Left cardiac atrium (tissue), 4 donors: ENCODE measurements at regions not wholly inside any gene's neighbourhood (a gene's known extent, or its start where the extent isn't known, plus 50 kb on each side); places are given as distances from the start of the nearest gene placed in this dataset.

Experiments
- ATAC-seq, 2 donors: fragments of 200-7000 bp; cut with Tn5 transposase; one replicate each; pipeline ENCODE4 v1.9.1; 2020; ENCODE audit warnings: mild to moderate bottlenecking in 2 of 2, moderate library complexity in 2 of 2
- DNase-seq: peaks from one replicate; pipeline ENCODE4 v3.0.0-alpha.2; 2020
- intact Hi-C, 2 donors: fragments of 100-400 bp; cut with DNase I; formaldehyde crosslinking; loops; one replicate each; pipeline versions ENCODE4 v1.14.1 to v1.15.1; 2022 to 2023
- donor health status: DM: no; HTN: yes; CAD: no.
- donor health status: DM: no; HTN: yes; CAD: no; lungs with severe emphysema.
- donor health status: DM: yes; HTN: yes; CAD: no.
- donor health status: Dilated cardiomyopathy.

DNA sequence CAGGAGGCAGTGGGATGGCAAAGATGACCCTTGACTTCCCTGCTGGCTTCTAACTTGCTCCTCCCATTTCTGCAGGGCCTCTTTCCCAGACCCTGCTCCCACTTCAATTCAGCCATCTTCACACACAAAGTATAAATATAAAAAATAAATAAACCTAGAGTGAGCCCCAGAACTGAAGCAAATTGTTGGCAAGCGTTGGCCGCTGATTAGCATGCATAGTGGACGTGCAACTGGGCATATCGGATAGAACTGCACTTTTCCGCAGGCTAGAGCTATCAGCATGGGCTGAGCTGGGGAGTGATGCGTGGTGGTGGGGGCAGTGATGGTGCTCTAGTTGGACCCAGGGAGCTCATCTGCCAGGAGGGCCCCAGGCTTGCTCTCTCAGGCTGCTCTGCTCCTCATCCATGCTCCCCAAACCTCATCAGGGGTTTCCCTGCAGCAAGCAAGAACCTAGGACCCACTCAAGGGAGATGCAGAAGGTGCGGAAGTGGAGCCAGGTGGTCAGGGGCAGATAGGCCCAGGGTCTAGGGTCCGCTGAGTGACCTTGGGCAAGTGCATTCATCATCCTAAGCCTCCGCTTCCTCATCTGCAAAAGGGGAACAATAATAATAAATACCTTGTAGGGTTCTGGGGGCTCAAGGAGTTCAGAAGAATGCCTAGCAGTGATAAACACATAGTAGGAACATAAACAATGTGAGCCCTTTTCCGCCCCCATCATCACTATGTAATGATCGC, 146.8 kb upstream of the PJA1 start:
- no peak for DNase-seq
- ATAC-seq = no peak
- intact Hi-C loops = no loop called here

GRCh38 chrX:69309074-69309792, 144.0 kb upstream of the PJA1 start:
- no peak for ATAC-seq
- intact Hi-C loops = no loop called here
- DNase-seq = no peak

DNA sequence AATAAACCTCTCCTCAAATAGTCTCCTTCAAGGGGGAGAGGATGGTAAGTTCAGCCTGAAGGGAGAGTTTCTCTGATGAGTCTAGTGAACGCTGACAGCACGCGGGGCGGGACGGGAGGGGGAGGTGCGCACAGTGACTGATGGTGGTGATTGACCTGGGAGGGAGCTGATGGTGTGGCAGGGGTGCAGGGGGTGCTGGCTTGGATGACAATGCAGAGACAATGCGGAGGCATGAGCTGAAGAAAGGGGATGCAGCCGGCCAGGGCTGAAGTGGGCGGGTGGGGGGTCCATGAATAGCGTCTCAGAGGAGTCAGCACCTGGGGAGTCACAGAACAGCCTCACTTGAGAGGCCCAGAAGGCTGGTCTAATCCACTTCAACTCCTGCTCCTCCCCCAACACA, 142.5 kb upstream of the PJA1 start:
- no peak for DNase-seq
- intact Hi-C loops = no loop called here
- no peak for ATAC-seq

DNA sequence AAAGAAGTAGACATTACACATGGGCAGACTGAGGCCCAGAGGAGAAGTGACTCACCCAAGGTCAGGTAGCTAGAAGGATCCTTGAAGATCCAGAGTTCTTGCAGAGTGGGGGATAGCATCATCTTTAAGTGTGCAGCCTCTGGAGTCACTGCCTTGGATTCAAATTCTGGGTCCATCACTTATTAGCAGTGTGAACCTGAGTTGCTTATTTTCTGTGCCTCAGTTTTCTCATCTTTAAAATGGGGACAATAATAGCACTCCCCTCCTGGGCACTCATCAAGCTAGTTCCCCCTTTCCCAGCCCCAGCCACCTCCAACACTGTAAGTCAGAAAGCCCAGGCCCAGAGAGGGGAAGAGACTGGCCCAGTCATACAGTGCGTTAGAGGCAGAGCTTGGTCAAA, 141.8 kb upstream of the PJA1 start:
- DNase-seq (no peak), ATAC-seq (no peak)
- intact Hi-C loops = no loop called here

DNA sequence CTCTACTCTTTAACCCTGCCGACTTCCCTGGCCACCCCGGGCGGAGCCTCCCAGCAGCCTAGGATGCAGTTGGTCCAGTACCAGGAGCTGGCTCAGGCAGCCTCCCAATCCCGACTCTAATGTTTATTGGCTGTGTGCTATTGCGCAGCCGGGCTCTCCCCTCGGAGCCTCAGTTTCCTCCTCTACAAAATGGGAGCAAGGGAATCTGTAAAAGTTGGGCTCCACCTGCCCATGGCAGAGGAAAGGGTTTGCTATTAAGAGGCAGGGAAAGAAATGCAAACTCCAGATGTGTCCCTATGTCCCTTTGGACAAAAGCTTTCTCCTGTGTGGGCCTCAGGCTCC, 140.8 kb upstream of the PJA1 start:
- intact Hi-C loops = no loop called here
- DNase-seq = no peak
- no peak for ATAC-seq

GRCh38 chrX:69305333-69306062, 140.2 kb upstream of the PJA1 start:
- DNase-seq (no peak), ATAC-seq (no peak)
- intact Hi-C loops = no loop called here

- DNase-seq = no peak
- intact Hi-C loops = no loop called here
Observed at GRCh38 chrX:69303231-69303630, 138.0 kb upstream of the PJA1 start.

GRCh38 chrX:69299951-69300714, 134.9 kb upstream of the PJA1 start:
- DNase-seq (no peak), ATAC-seq (no peak)
- intact Hi-C loops = no loop called here

More at GRCh38 chrX:69303231-69303630, 138.0 kb upstream of the PJA1 start:
- no peak for ATAC-seq

GRCh38 chrX:69299285-69299684, 134.0 kb upstream of the PJA1 start:
- DNase-seq = no peak
- peak; percentile 23 to 31 for ATAC-seq
- intact Hi-C loops = no loop called here

GRCh38 chrX:69298466-69299140, 133.3 kb upstream of the PJA1 start:
- ATAC-seq = peak; percentile 38 to 47
- no peak for DNase-seq
- intact Hi-C loops = no loop called here

DNA sequence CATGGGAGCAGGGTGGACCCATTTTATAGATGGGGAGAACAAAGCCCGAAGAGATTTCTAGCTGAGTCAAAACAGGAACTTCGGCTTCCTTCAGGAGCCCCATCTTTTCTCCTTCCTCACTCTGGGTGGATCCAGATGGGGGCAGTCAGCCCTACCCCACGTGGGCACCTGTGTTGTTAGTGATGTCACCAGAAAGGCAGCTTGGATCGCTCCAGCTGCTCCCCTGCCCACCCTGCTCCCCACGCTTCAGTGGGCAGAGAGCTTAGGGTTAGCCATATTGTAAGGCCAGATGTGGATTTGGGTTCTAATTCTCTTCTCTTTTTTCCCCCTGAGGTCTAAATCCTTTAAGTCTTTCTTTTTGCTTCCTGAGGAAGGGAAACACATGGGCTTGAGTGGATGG, 132.3 kb upstream of the PJA1 start:
- intact Hi-C loops = no loop called here
- ATAC-seq = no peak
- no peak for DNase-seq

GRCh38 chrX:69293776-69294601, 128.7 kb upstream of the PJA1 start:
- intact Hi-C loops = no loop called here
- ATAC-seq (no peak), DNase-seq (no peak)

GRCh38 chrX:69291116-69291515, 125.9 kb upstream of the PJA1 start:
- intact Hi-C loops = no loop called here
- peak in 1 of 2 donors; percentile 33 for ATAC-seq
- no peak for DNase-seq

- DNase-seq (no peak), ATAC-seq (no peak)
- intact Hi-C loops = no loop called here
Observed at GRCh38 chrX:69290292-69290691, 125.0 kb upstream of the PJA1 start.

DNA sequence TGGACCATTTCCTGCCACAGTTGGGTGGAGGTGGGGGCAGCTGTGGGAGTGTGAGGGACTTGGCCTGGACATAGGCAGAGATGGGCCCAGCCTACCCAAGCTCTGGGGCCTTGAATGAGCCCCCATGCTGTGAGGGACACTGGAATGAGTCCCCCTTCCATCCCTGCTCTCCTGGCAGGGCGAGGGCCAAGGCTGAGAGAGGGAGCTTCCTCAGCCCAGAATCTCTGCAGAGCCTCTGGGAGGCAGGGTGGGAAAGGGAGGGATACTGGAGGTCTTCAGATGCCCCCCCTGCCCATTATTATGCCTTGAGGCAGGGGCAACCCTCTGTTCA, 124.5 kb upstream of the PJA1 start:
- ATAC-seq = no peak
- intact Hi-C loops = loop anchor here in 1 of 2 donors (10.0 kb wide), 2 partner anchors 55 to 465 kb away; partner anchors contain the start of gene EFNB1
- DNase-seq = no peak

DNA sequence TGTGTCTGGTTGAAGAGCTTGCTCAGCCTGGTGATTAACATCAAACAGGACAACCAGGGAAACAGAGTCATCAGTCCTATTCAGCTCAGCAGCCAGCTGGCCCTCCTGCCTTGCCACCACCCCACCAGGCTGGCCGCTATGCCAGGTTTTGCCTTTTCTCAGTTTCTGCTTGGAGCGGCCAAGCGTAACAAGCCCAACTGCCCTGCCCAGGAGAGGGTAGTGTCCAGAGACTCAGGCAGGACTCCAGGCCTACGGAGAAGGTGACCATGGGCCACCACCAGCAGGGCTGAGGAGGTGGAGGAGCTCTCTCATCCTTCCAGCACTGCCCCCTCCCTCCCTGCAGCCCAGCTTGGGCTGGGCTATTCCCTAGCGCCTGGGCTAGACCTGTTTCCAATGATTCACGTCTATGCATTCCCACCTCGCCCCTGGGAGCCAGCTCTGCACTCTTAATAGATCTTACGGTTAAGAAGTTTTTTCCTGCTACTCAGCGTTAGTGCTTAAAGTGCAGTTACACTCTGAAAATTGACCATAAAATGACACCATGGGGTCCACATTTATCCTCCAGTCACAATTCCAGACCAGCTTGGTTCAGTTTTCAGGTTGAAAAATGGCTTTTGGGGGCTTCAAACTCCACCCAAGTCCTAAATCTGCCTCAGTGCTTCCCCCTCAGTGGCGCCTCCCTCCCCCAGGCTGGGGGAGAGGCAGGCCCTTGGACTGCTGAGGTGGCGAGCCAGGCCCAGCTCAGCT, 124.0 kb upstream of the PJA1 start:
- ATAC-seq (no peak), DNase-seq (no peak)
- intact Hi-C loops = loop anchor here in 1 of 2 donors (10.0 kb wide), 2 partner anchors 54 to 464 kb away; partner anchors contain the start of gene EFNB1

GRCh38 chrX:69287095-69287494, 121.8 kb upstream of the PJA1 start:
- intact Hi-C loops = loop anchor here (2.0 to 10.0 kb wide), 3 partner anchors 52 to 464 kb away; partner anchors contain the start of gene EFNB1 (in 1 of the 2)
- no peak for ATAC-seq
- DNase-seq = no peak
